NT2/D1 (cell line): ENCODE measurements at regions not wholly inside any gene's neighbourhood (a gene's known extent, or its start where the extent isn't known, plus 50 kb on each side); places are given as distances from the start of the nearest gene placed in this dataset.

Experiments used
- DNase-seq: peaks from one replicate; pipeline ENCODE4 v3.0.0-alpha.2; 2011; ENCODE audit warnings: low read depth, low spot score
- H3K27me3 ChIP-seq: 2 replicates; pipeline ENCODE4 v1.6.0; 2011; ENCODE audit warnings: mild to moderate bottlenecking; ENCODE audit not compliant: insufficient read length, insufficient read depth
- H3K36me3 ChIP-seq: 2 replicates; pipeline ENCODE4 v1.6.1; 2011; ENCODE audit warnings: mild to moderate bottlenecking, low read length, mixed read lengths; ENCODE audit not compliant: insufficient read depth, insufficient read length
- H3K4me1 ChIP-seq: 2 replicates; pipeline ENCODE4 v1.5.1; 2011; ENCODE audit not compliant: insufficient read depth, insufficient read length
- H3K4me3 ChIP-seq: 2 replicates; pipeline ENCODE4 v1.5.1; 2011; ENCODE audit warnings: low read depth; ENCODE audit not compliant: insufficient read length
- H3K9ac ChIP-seq: 2 replicates; pipeline ENCODE4 v1.6.0; 2011; ENCODE audit warnings: low read depth; ENCODE audit not compliant: insufficient read length
- H3K9me3 ChIP-seq: 2 replicates; pipeline ENCODE4 v1.5.1; 2011; ENCODE audit warnings: mild to moderate bottlenecking, low read length; ENCODE audit not compliant: insufficient read depth
- SUZ12 ChIP-seq: IDR thresholded peaks from 2 replicates; pipeline ENCODE4 v1.6.1; 2011; ENCODE audit not compliant: insufficient read length, insufficient read depth; ENCODE audit errors: extremely low read depth
- YY1 ChIP-seq: IDR thresholded peaks from 2 replicates; pipeline ENCODE4 v1.6.1; 2011; ENCODE audit not compliant: insufficient read length, insufficient read depth
- ZNF274 ChIP-seq: IDR thresholded peaks from 2 replicates; pipeline ENCODE4 v1.6.1; 2011; ENCODE audit warnings: mild to moderate bottlenecking, low read depth, low read length

DNA sequence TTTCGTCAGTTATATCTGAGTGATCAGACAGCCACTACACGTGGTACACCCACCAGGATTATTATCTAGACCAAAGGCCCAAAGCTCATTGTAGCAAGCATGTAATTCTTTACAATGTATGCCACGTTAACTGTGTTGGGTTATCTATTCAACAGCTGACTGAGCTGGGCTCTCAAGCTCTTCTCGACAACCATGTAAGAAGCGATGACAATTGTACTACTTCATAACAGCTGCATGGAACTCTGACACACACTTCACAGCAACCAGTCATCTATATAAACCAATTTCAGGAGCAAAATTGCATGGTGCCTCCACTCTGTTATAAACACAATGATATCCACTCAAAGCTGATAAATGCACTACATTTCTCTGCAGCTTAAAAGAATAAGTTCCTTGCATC, 701.8 kb downstream of the NR4A2 start:
- no peaks in the 10 kb centered on the region for H3K27me3 ChIP-seq
- no peak overlapping the region for H3K4me3 ChIP-seq
- no peak overlapping the region for H3K9ac ChIP-seq
- no peaks in the 10 kb centered on the region for H3K36me3 ChIP-seq
- no peaks in the 10 kb centered on the region for H3K4me1 ChIP-seq
- DNase-seq = no peak
- no peaks in the 10 kb centered on the region for H3K9me3 ChIP-seq
- TF ChIP-seq SUZ12 (no peak), ZNF274 (no peak), YY1 (no peak)

GRCh38 chr2:155622443-155622842, 710.1 kb downstream of the NR4A2 start:
- no peak for DNase-seq
- Histone ChIP-seq H3K4me3 (no peak overlapping the region), H3K27me3 (no peaks in the 10 kb centered on the region), H3K9me3 (no peaks in the 10 kb centered on the region), H3K36me3 (no peaks in the 10 kb centered on the region), H3K4me1 (no peaks in the 10 kb centered on the region), H3K9ac (no peak overlapping the region)
- TF ChIP-seq ZNF274 = no peak
- TF ChIP-seq YY1 = no peak
- no peak for TF ChIP-seq SUZ12

DNA sequence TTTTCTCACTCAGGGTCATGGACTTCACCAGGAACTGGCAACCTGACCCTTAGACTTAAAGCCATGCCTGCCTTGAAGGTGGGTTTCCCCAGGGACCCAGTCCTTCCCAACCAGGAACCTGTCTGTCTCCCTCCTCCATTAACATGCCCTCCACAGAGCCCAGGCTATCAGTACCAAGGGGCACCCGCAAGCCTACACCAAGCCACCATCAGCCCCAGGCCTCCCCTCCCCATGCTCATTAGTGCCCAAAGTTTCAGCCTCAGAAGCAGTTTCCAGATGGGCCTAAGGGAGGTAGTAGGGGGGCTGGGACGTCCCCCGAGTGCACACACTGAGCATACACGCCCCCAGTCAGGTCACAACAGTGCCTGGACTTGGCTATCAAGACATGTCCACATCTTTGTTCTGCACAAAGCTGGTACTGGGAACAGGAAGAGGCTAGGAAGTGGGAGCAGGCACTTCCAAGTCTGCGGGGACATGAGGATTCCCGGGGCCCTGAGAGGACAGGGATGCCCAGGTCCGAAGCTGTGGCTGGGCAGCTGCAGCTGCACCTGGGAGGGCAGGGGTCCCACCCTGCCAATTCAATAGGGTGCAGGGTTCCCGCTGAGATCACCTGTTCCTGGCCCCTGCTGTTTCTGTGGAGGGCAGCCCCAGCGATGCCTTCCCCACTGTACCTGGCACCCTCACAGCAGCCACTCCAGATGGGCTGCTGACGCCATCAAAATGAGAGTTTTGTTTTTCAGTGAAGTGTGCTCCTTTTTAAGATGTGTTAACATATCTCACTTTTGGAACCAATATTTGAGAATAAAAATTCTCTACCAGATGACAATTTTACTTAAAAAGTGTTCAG, 731.4 kb downstream of the NR4A2 start:
- TF ChIP-seq ZNF274 = no peak
- no peak for TF ChIP-seq SUZ12
- no peak for TF ChIP-seq YY1
- Histone ChIP-seq H3K36me3 (no peaks in the 10 kb centered on the region), H3K27me3 (no peaks in the 10 kb centered on the region), H3K9ac (no peak overlapping the region), H3K4me3 (no peak overlapping the region), H3K9me3 (no peaks in the 10 kb centered on the region), H3K4me1 (no peaks in the 10 kb centered on the region)
- no peak for DNase-seq

- H3K36me3 ChIP-seq = no peaks in the 10 kb centered on the region
- no peaks in the 10 kb centered on the region for H3K9me3 ChIP-seq
- TF ChIP-seq YY1 (no peak), SUZ12 (no peak), ZNF274 (no peak)
- H3K4me1 ChIP-seq = no peaks in the 10 kb centered on the region
- no peaks in the 10 kb centered on the region for H3K27me3 ChIP-seq
- H3K4me3 ChIP-seq = no peak overlapping the region
- H3K9ac ChIP-seq = no peak overlapping the region
- DNase-seq = no peak
Measured at GRCh38 chr2:155600296-155600695, 732.2 kb downstream of the NR4A2 start.

- no peak overlapping the region for H3K4me3 ChIP-seq
- TF ChIP-seq ZNF274 = no peak
- no peak for TF ChIP-seq YY1
- TF ChIP-seq SUZ12 = no peak
- no peaks in the 10 kb centered on the region for H3K9me3 ChIP-seq
- no peak overlapping the region for H3K9ac ChIP-seq
- no peak for DNase-seq
- H3K4me1 ChIP-seq = no peaks in the 10 kb centered on the region
- no peaks in the 10 kb centered on the region for H3K36me3 ChIP-seq
- no peaks in the 10 kb centered on the region for H3K27me3 ChIP-seq
Measured at GRCh38 chr2:155599834-155600233, 732.7 kb downstream of the NR4A2 start.

GRCh38 chr2:155583674-155584195, 748.8 kb downstream of the NR4A2 start:
- Histone ChIP-seq H3K36me3 (no peaks in the 10 kb centered on the region), H3K27me3 (no peaks in the 10 kb centered on the region), H3K9ac (no peak overlapping the region), H3K4me3 (no peak overlapping the region), H3K9me3 (no peaks in the 10 kb centered on the region; the same call in 1 of the 2 replicates), H3K4me1 (no peaks in the 10 kb centered on the region)
- no peak for DNase-seq
- no peak for TF ChIP-seq ZNF274
- TF ChIP-seq SUZ12 = no peak
- no peak for TF ChIP-seq YY1

GRCh38 chr2:155574941-155575340, 757.6 kb downstream of the NR4A2 start:
- Histone ChIP-seq H3K9me3 (no peaks in the 10 kb centered on the region), H3K36me3 (no peaks in the 10 kb centered on the region), H3K4me3 (no peak overlapping the region), H3K9ac (no peak overlapping the region), H3K27me3 (no peaks in the 10 kb centered on the region), H3K4me1 (no peaks in the 10 kb centered on the region)
- no peak for TF ChIP-seq YY1
- TF ChIP-seq SUZ12 = no peak
- no peak for TF ChIP-seq ZNF274
- DNase-seq = no peak
